HCT116 (cell line): ENCODE measurements at regions not wholly inside any gene's neighbourhood (a gene's known extent, or its start where the extent isn't known, plus 50 kb on each side); places are given as distances from the start of the nearest gene placed in this dataset.

Source experiments
- ATAC-seq: fragments of 200-7000 bp; cut with Tn5 transposase; 2 replicates; pipeline ENCODE4 v1.9.1; 2020; ENCODE audit warnings: mild to moderate bottlenecking, moderate library complexity
- BruUV-seq: library from RNA; stranded (reverse); fragments of 400-500 nt; replicated peaks from 2 replicates; lab custom pipeline; 2021; lab: Mats Ljungman, UMichigan
- CTCF ChIA-PET: fragments of 300-600 bp; sonication (Branson Sonifier 250); formaldehyde crosslinking; loops from one replicate; lab custom pipeline; 2021; ENCODE audit warnings: antibody characterized with exemption; lab: Charles Lee
- POLR2A ChIA-PET: fragments of 300-600, 350-600 bp; sonication (Branson Sonifier 250); formaldehyde crosslinking; loops from one replicate; lab custom pipeline; 2021; ENCODE audit warnings: antibody characterized with exemption; lab: Charles Lee
- RAD21 ChIA-PET, 2 experiments: fragments of 300-600 bp; sonication (Branson Sonifier 250); formaldehyde crosslinking; loops; one replicate each; lab custom pipeline; 2023; ENCODE audit warnings: low total read pairs in 2 of 2; ENCODE audit not compliant: uncharacterized antibody in 2 of 2, unreplicated experiment in 2 of 2, low non-redundant PET in 1 of 2; lab: Charles Lee
- DNase-seq: peaks from one replicate; pipeline ENCODE4 v3.0.0-alpha.2; 2010; ENCODE audit warnings: low read depth, low spot score
- H2AFZ ChIP-seq: fragments of 200-600 bp; shearing (Covaris generic), sonication (generic); 2 replicates; pipeline ENCODE4 v1.6.1; 2017; ENCODE audit warnings: low read depth, mixed run types, mixed read lengths, antibody characterized with exemption, low read length; ENCODE audit not compliant: poor library complexity, severe bottlenecking
- H3K27ac ChIP-seq: 2 replicates; pipeline ENCODE4 v1.5.1; 2012; ENCODE audit warnings: low read depth, low read length
- H3K27me3 ChIP-seq: fragments of 200-600 bp; sonication (generic); 2 replicates; pipeline ENCODE4 v1.6.1; 2016; ENCODE audit warnings: mixed run types, low read length, mixed read lengths; ENCODE audit not compliant: insufficient read depth
- H3K36me3 ChIP-seq, 2 experiments: fragments of 200-500 bp in 1 of 2; fragments of 200-600 bp in 1 of 2; sonication (Bioruptor generic) in 1 of 2; sonication (generic) in 1 of 2; 2 replicates each; pipeline versions ENCODE4 v1.5.1 to v1.6.1; 2014 to 2016; ENCODE audit warnings: low read length in 2 of 2, inconsistent platforms in 1 of 2, mixed read lengths in 1 of 2, mixed run types in 1 of 2; ENCODE audit not compliant: insufficient read depth in 2 of 2, control insufficient read depth in 1 of 2
- H3K4me1 ChIP-seq, 2 experiments: fragments of 200-600 bp in 1 of 2; sonication (generic) in 1 of 2; 2 replicates each; pipeline versions ENCODE4 v1.5.1 to v1.6.1; 2012 to 2017; ENCODE audit warnings: low read length in 2 of 2, inconsistent platforms in 1 of 2, mild to moderate bottlenecking in 1 of 2, mixed read lengths in 1 of 2, mixed run types in 1 of 2, moderate library complexity in 1 of 2; ENCODE audit not compliant: insufficient read depth in 2 of 2, control insufficient read depth in 1 of 2
- H3K4me2 ChIP-seq: fragments of 200-600 bp; sonication (generic); 2 replicates; pipeline ENCODE4 v1.6.1; 2017; ENCODE audit warnings: mixed run types, low read length, mixed read lengths
- H3K4me3 ChIP-seq, 2 experiments: fragments of 200-600 bp in 1 of 2; sonication (generic) in 1 of 2; replicated peaks in 1 of 2; 2 replicates each; pipeline ENCODE4 v1.5.1; 2011 to 2016; ENCODE audit warnings: low read length in 2 of 2, control low read depth in 1 of 2, low read depth in 1 of 2, mild to moderate bottlenecking in 1 of 2, mixed read lengths in 1 of 2, mixed run types in 1 of 2
- H3K79me2 ChIP-seq: fragments of 200-600 bp; sonication (generic); 2 replicates; pipeline ENCODE4 v1.6.1; 2017; ENCODE audit warnings: mild to moderate bottlenecking, mixed run types, low read length, moderate library complexity, mixed read lengths; ENCODE audit not compliant: insufficient read depth
- H3K9ac ChIP-seq: fragments of 200-600 bp; sonication (generic); 2 replicates; pipeline ENCODE4 v1.6.1; 2016; ENCODE audit warnings: low read length, mixed read lengths
- H3K9me2 ChIP-seq: fragments of 200-600 bp; sonication (generic), shearing (Covaris generic); 2 replicates; pipeline ENCODE4 v1.6.1; 2017; ENCODE audit warnings: mixed run types, mild to moderate bottlenecking, moderate library complexity; ENCODE audit not compliant: insufficient read depth
- H3K9me3 ChIP-seq, 2 experiments: fragments of 200-500 bp in 1 of 2; fragments of 200-600 bp in 1 of 2; sonication (Bioruptor generic) in 1 of 2; sonication (generic) in 1 of 2; 2 replicates each; pipeline ENCODE4 v1.6.1; 2014 to 2017; ENCODE audit warnings: low read length in 2 of 2, mixed read lengths in 2 of 2, inconsistent platforms in 1 of 2, low read depth in 1 of 2, mild to moderate bottlenecking in 1 of 2, mixed run types in 1 of 2, moderate library complexity in 1 of 2; ENCODE audit not compliant: control insufficient read depth in 1 of 2, insufficient read depth in 1 of 2
- H4K20me1 ChIP-seq: fragments of 200-600 bp; sonication (generic), shearing (Covaris generic); 2 replicates; pipeline ENCODE4 v1.6.1; 2017; ENCODE audit warnings: mixed run types, mild to moderate bottlenecking, moderate library complexity; ENCODE audit not compliant: insufficient read depth
- CBX3 ChIP-seq: IDR thresholded peaks from 2 replicates; pipeline ENCODE4 v1.6.1; 2012; ENCODE audit warnings: low read depth
- CEBPB ChIP-seq: IDR thresholded peaks from 2 replicates; pipeline ENCODE4 v1.6.1; 2012; ENCODE audit warnings: low read depth
- EGR1 ChIP-seq: IDR thresholded peaks from 2 replicates; pipeline ENCODE4 v1.6.1; 2012; ENCODE audit warnings: low read depth
- ELF1 ChIP-seq: IDR thresholded peaks from 2 replicates; pipeline ENCODE4 v1.6.1; 2012; ENCODE audit warnings: low read depth, borderline replicate concordance
- EZH2 ChIP-seq: fragments of 200-600 bp; sonication (generic); IDR thresholded peaks from 2 replicates; pipeline ENCODE4 v1.6.1; 2017; ENCODE audit warnings: antibody characterized with exemption, mixed run types
- FOSL1 ChIP-seq: IDR thresholded peaks from 2 replicates; pipeline ENCODE4 v1.6.1; 2012; ENCODE audit warnings: low read depth
- JUND ChIP-seq: IDR thresholded peaks from 2 replicates; pipeline ENCODE4 v1.6.1; 2012
- POLR2A ChIP-seq: IDR thresholded peaks from 2 replicates; pipeline ENCODE4 v1.7.0; 2011; ENCODE audit warnings: borderline replicate concordance; ENCODE audit not compliant: insufficient read depth, insufficient read length; ENCODE audit errors: extremely low read depth
- POLR2AphosphoS5 ChIP-seq: IDR thresholded peaks from 2 replicates; pipeline ENCODE4 v1.6.1; 2011; ENCODE audit warnings: mild to moderate bottlenecking, low read depth, low read length, moderate library complexity
- SIN3A ChIP-seq: IDR thresholded peaks from 2 replicates; pipeline ENCODE4 v1.6.1; 2012; ENCODE audit warnings: low read depth
- SP1 ChIP-seq: IDR thresholded peaks from 2 replicates; pipeline ENCODE4 v1.6.1; 2012; ENCODE audit warnings: low read depth
- TCF7L2 ChIP-seq: IDR thresholded peaks from 2 replicates; pipeline ENCODE4 v1.7.0; 2011; ENCODE audit warnings: borderline replicate concordance, inconsistent platforms; ENCODE audit not compliant: insufficient read depth, insufficient read length; ENCODE audit errors: extremely low read depth
- YY1 ChIP-seq: IDR thresholded peaks from 2 replicates; pipeline ENCODE4 v1.6.1; 2011; ENCODE audit warnings: low read length, low read depth, moderate library complexity, mild to moderate bottlenecking; ENCODE audit not compliant: insufficient replicate concordance; ENCODE audit errors: extremely low read depth
- ZNF274 ChIP-seq: fragments of 200-500 bp; sonication (Bioruptor generic); IDR thresholded peaks from 2 replicates; pipeline ENCODE4 v1.6.1; 2014; ENCODE audit warnings: mild to moderate bottlenecking, low read depth, low read length, inconsistent platforms
- intact Hi-C: fragments of 100-400 bp; cut with micrococcal nuclease; formaldehyde crosslinking; loops from 2 replicates; pipeline ENCODE4 v1.10.0; 2022
- TF ChIP-seq, protein P1 (sequence below): IDR thresholded peaks from 2 replicates; pipeline ENCODE4 v1.6.1; 2011; ENCODE audit warnings: mild to moderate bottlenecking, low read length, moderate library complexity; ENCODE audit not compliant: insufficient replicate concordance; ENCODE audit errors: extremely low read depth
- TF ChIP-seq, protein P2 (sequence below): IDR thresholded peaks from 2 replicates; pipeline ENCODE4 v1.6.1; 2012; ENCODE audit warnings: low read depth
- TF ChIP-seq, protein P3 (sequence below): IDR thresholded peaks from 2 replicates; pipeline ENCODE4 v1.6.1; 2012
- TF ChIP-seq, protein P4 (sequence below), 3 experiments: fragments of 200-600 bp in 1 of 3; sonication (generic) in 1 of 3; IDR thresholded peaks in 2 of 3; conservative IDR thresholded peaks in 1 of 3; 2 replicates each; pipeline ENCODE4 v1.5.1; 2012 to 2017; ENCODE audit warnings: low read depth in 2 of 3, low read length in 2 of 3, antibody characterized with exemption in 1 of 3, borderline replicate concordance in 1 of 3, control low read depth in 1 of 3, mild to moderate bottlenecking in 1 of 3, mixed read lengths in 1 of 3, mixed run types in 1 of 3, moderate library complexity in 1 of 3; ENCODE audit not compliant: insufficient read depth in 1 of 3

DNA sequence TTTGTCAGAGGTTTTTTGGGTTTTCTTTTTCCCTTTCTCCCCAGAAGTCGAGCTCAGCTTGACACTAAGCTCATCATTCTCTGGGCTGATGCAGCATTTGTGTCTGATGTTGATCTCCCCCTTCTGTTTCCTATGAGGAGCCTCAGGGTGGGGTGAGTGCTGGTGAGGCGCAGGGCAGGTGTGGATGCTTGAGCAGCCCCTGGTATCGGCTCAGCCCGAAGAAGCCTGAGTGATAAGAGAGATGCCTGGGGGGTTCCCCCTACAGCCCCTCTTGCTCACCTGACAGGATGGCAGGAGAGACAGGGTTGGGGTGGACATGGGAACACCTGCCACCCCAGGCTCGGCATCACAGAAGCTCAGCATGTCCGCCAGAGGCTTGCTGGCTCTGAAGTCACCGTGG lies 239.0 kb downstream of the RHOU start:
- RAD21 ChIA-PET: no interaction called here
- CTCF ChIA-PET: no interaction called here
- H3K4me3 ChIP-seq: no peak overlapping the region
- TF ChIP-seq FOSL1 (no peak), SP1 (no peak), ELF1 (no peak), YY1 (no peak), ZNF274 (no peak), POLR2A (no peak), JUND (no peak), CEBPB (no peak), CBX3 (no peak), EGR1 (no peak), SIN3A (no peak), TCF7L2 (no peak), EZH2 (no peak), POLR2AphosphoS5 (no peak)
- TF ChIP-seq, protein P1, sequence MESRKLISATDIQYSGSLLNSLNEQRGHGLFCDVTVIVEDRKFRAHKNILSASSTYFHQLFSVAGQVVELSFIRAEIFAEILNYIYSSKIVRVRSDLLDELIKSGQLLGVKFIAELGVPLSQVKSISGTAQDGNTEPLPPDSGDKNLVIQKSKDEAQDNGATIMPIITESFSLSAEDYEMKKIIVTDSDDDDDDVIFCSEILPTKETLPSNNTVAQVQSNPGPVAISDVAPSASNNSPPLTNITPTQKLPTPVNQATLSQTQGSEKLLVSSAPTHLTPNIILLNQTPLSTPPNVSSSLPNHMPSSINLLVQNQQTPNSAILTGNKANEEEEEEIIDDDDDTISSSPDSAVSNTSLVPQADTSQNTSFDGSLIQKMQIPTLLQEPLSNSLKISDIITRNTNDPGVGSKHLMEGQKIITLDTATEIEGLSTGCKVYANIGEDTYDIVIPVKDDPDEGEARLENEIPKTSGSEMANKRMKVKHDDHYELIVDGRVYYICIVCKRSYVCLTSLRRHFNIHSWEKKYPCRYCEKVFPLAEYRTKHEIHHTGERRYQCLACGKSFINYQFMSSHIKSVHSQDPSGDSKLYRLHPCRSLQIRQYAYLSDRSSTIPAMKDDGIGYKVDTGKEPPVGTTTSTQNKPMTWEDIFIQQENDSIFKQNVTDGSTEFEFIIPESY: no peak
- TF ChIP-seq, protein P2, sequence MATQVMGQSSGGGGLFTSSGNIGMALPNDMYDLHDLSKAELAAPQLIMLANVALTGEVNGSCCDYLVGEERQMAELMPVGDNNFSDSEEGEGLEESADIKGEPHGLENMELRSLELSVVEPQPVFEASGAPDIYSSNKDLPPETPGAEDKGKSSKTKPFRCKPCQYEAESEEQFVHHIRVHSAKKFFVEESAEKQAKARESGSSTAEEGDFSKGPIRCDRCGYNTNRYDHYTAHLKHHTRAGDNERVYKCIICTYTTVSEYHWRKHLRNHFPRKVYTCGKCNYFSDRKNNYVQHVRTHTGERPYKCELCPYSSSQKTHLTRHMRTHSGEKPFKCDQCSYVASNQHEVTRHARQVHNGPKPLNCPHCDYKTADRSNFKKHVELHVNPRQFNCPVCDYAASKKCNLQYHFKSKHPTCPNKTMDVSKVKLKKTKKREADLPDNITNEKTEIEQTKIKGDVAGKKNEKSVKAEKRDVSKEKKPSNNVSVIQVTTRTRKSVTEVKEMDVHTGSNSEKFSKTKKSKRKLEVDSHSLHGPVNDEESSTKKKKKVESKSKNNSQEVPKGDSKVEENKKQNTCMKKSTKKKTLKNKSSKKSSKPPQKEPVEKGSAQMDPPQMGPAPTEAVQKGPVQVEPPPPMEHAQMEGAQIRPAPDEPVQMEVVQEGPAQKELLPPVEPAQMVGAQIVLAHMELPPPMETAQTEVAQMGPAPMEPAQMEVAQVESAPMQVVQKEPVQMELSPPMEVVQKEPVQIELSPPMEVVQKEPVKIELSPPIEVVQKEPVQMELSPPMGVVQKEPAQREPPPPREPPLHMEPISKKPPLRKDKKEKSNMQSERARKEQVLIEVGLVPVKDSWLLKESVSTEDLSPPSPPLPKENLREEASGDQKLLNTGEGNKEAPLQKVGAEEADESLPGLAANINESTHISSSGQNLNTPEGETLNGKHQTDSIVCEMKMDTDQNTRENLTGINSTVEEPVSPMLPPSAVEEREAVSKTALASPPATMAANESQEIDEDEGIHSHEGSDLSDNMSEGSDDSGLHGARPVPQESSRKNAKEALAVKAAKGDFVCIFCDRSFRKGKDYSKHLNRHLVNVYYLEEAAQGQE: no peak
- TF ChIP-seq, protein P3, sequence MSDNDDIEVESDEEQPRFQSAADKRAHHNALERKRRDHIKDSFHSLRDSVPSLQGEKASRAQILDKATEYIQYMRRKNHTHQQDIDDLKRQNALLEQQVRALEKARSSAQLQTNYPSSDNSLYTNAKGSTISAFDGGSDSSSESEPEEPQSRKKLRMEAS: no peak
- TF ChIP-seq, protein P4, sequence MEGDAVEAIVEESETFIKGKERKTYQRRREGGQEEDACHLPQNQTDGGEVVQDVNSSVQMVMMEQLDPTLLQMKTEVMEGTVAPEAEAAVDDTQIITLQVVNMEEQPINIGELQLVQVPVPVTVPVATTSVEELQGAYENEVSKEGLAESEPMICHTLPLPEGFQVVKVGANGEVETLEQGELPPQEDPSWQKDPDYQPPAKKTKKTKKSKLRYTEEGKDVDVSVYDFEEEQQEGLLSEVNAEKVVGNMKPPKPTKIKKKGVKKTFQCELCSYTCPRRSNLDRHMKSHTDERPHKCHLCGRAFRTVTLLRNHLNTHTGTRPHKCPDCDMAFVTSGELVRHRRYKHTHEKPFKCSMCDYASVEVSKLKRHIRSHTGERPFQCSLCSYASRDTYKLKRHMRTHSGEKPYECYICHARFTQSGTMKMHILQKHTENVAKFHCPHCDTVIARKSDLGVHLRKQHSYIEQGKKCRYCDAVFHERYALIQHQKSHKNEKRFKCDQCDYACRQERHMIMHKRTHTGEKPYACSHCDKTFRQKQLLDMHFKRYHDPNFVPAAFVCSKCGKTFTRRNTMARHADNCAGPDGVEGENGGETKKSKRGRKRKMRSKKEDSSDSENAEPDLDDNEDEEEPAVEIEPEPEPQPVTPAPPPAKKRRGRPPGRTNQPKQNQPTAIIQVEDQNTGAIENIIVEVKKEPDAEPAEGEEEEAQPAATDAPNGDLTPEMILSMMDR (IDR thresholded peaks at IDR 0.05 in 2 of 3, conservative IDR thresholded peaks at IDR 0.05 in 1 of 3; ENCODE audit: borderline replicate concordance in 1 of 3, insufficient read depth in 1 of 3, low read depth in 2 of 3, low read length in 2 of 3): no peak
- POLR2A ChIA-PET: no interaction called here
- H2AFZ ChIP-seq: no peak overlapping the region
- H3K9ac ChIP-seq: no peak overlapping the region
- no peak for ATAC-seq
- no peaks in the 10 kb centered on the region for H4K20me1 ChIP-seq
- no peaks in the 10 kb centered on the region for H3K4me1 ChIP-seq
- no peaks in the 10 kb centered on the region for H3K79me2 ChIP-seq
- DNase-seq: no peak
- H3K27me3 ChIP-seq: no peaks in the 10 kb centered on the region
- H3K27ac ChIP-seq: no peak overlapping the region
- no peak overlapping the region for H3K4me2 ChIP-seq
- H3K9me2 ChIP-seq: no peaks in the 10 kb centered on the region
- H3K36me3 ChIP-seq: no peaks in the 10 kb centered on the region
- BruUV-seq: no TSS peak
- intact Hi-C loops: no loop called here
- no peaks in the 10 kb centered on the region for H3K9me3 ChIP-seq
